GM18505 (cell line): ENCODE measurements at regions not wholly inside any gene's neighbourhood (a gene's known extent, or its start where the extent isn't known, plus 50 kb on each side); places are given as distances from the start of the nearest gene placed in this dataset.

ENCODE experiments used
- ATAC-seq: cut with Tn5 transposase; IDR thresholded peaks from one replicate; pipeline ENCODE4 v1.9.1; 2021; ENCODE audit not compliant: unreplicated experiment
- POLR2A ChIP-seq: IDR thresholded peaks from 4 replicates; pipeline ENCODE4 v1.6.1; 2011; ENCODE audit warnings: borderline replicate concordance; ENCODE audit not compliant: insufficient read depth, insufficient read length; ENCODE audit errors: extremely low read depth

- no peak for TF ChIP-seq POLR2A
- ATAC-seq = no peak
Measured at GRCh38 chr12:78403681-78404080, 460.9 kb upstream of the SYT1 start.

GRCh38 chr12:78406213-78406612, 458.4 kb upstream of the SYT1 start:
- no peak for ATAC-seq
- no peak for TF ChIP-seq POLR2A

- peak; percentile 95 for ATAC-seq
- no peak for TF ChIP-seq POLR2A
Measured at GRCh38 chr12:78406828-78407227, 457.7 kb upstream of the SYT1 start.

GRCh38 chr12:78407722-78408121, 456.9 kb upstream of the SYT1 start:
- TF ChIP-seq POLR2A = no peak
- no peak for ATAC-seq

GRCh38 chr12:78414071-78414470, 450.5 kb upstream of the SYT1 start:
- ATAC-seq = no peak
- TF ChIP-seq POLR2A = no peak

GRCh38 chr12:78418919-78419318, 445.7 kb upstream of the SYT1 start:
- ATAC-seq = peak; percentile 66
- no peak for TF ChIP-seq POLR2A

DNA sequence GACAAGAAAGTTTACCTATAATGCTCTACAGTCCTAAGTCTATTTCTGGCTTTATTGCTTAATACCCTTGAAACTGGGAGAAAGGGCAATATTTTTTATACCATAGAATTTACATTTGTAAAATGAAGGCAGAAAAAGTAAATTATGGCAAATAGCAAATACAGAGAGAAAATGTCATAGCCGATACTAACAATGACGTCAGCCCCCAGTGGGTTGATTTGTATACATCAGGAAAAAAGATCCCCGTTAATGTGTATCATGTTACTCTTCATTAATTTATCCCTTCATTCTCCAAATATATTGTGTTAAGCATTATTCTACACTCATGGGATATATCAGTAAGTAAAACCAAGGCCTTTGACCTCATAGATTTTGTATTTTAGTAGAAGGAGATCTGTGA, 445.1 kb upstream of the SYT1 start:
- no peak for ATAC-seq
- TF ChIP-seq POLR2A = no peak

DNA sequence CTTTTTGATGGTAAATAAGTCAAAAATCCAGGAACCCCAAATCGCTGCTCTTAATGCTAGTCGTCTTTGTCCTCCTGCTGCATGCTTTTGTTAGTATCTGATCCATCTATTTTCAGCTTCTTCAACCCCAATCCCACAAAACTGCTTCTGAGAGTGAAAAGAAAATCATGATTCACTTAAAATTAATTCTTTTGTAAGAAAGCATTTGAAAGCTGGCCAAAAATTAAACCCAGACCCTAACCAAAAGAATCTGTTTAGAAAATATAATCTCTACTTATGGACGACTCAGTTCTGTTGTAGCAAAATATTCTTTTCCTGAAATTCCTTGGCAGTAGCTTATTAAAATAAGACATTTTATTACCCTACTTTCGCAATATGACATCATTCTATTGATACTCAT, 443.6 kb upstream of the SYT1 start:
- TF ChIP-seq POLR2A = no peak

GRCh38 chr12:78430551-78430950, 434.0 kb upstream of the SYT1 start:
- ATAC-seq = no peak

More for the DNA sequence above, 443.6 kb upstream of the SYT1 start:
- ATAC-seq = no peak

DNA sequence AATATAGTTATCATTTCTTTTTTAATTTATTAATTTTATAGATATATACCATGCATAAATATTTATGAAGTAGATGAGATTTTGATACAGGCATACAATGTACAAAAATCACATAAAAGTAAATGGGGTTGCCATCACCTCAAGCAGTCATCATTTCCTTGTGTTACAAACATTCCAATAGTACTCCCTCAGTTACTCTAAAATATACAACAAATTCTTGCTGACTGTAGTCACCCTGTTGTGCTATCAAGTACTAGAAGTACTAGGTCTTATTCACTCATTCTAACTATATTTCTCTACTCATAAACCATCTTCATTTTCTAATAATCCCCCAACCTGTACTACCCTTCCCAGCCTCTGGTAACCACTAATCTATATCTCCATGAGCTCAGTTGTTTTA, 432.6 kb upstream of the SYT1 start:
- no peak for TF ChIP-seq POLR2A
- no peak for ATAC-seq

More at GRCh38 chr12:78430551-78430950, 434.0 kb upstream of the SYT1 start:
- TF ChIP-seq POLR2A = no peak

GRCh38 chr12:78439666-78440065, 424.9 kb upstream of the SYT1 start:
- ATAC-seq = no peak
- no peak for TF ChIP-seq POLR2A

- no peak for TF ChIP-seq POLR2A
- ATAC-seq = no peak
Measured at GRCh38 chr12:78441737-78442453, 422.7 kb upstream of the SYT1 start.

- TF ChIP-seq POLR2A = no peak
- ATAC-seq = no peak
Measured at GRCh38 chr12:78442454-78442801, 422.1 kb upstream of the SYT1 start.

- ATAC-seq = no peak
- no peak for TF ChIP-seq POLR2A
Measured at GRCh38 chr12:78446555-78446954, 418.0 kb upstream of the SYT1 start.

DNA sequence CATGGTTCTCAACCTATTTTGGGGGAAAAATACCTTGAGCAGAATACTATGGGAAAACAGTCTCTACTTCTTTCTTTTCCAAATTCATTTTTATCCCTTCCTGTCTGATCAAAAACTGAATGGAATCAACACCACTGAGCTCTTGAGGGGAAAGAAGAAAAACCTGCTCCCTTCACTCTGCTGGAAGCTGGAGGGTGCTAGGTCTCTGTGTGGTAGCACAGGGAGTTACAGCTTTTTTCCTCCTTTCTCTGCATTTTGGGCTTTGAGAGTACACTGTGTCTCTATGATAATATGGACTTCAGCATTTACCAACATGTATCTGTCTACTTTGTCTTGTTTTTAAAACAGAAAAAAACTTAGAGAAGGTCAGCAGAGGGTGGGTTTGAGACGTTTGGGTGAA, 417.2 kb upstream of the SYT1 start:
- no peak for ATAC-seq
- no peak for TF ChIP-seq POLR2A

GRCh38 chr12:78448692-78449091, 415.9 kb upstream of the SYT1 start:
- no peak for ATAC-seq
- TF ChIP-seq POLR2A = no peak

DNA sequence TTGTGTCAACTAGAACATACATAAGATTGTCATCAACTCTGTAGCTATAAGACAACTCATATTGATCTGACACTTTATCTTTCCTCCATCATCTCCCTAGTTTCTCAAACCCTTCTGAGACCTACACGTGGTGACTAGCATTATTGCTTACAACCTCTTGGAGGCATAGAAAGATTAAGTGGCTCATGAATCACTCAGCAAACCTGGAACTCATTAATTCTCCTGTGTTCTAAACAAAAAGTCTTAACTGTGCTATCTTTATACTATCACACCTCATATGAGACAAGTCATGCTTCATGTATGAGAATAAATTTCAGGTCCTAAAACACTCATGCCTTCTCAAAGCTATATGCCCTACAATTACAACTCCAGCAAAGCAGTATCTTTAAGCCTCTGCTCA, 408.6 kb upstream of the SYT1 start:
- TF ChIP-seq POLR2A = no peak
- ATAC-seq = no peak
